ENCODE measurements at regions not wholly inside any gene's neighbourhood (a gene's known extent, or its start where the extent isn't known, plus 50 kb on each side); places are given as distances from the start of the nearest gene placed in this dataset.

- TF ChIP-seq POLR2A (IDR thresholded peaks at IDR 0.05) (no peak), CTCF (IDR thresholded peaks at IDR 0.05) (no peak), EP300 (IDR thresholded peaks at IDR 0.05) (no peak)
Observed at GRCh38 chr11:112644410-112645131, 316.6 kb upstream of the NCAM1 start.
